Head of caudate nucleus (tissue), 42 donors: ENCODE measurements at regions not wholly inside any gene's neighbourhood (a gene's known extent, or its start where the extent isn't known, plus 50 kb on each side); places are given as distances from the start of the nearest gene placed in this dataset.

Source experiments
- DNase-seq, 42 donors: peaks; one replicate each; pipeline versions ENCODE4 v3.0.0 to v3.0.0-alpha.2; 2020 to 2021; ENCODE audit warnings: mixed read lengths in 7 of 42
- intact Hi-C: fragments of 100-400 bp; cut with DNase I; formaldehyde crosslinking; loops from one replicate; pipeline ENCODE4 v1.15.0; 2022

DNA sequence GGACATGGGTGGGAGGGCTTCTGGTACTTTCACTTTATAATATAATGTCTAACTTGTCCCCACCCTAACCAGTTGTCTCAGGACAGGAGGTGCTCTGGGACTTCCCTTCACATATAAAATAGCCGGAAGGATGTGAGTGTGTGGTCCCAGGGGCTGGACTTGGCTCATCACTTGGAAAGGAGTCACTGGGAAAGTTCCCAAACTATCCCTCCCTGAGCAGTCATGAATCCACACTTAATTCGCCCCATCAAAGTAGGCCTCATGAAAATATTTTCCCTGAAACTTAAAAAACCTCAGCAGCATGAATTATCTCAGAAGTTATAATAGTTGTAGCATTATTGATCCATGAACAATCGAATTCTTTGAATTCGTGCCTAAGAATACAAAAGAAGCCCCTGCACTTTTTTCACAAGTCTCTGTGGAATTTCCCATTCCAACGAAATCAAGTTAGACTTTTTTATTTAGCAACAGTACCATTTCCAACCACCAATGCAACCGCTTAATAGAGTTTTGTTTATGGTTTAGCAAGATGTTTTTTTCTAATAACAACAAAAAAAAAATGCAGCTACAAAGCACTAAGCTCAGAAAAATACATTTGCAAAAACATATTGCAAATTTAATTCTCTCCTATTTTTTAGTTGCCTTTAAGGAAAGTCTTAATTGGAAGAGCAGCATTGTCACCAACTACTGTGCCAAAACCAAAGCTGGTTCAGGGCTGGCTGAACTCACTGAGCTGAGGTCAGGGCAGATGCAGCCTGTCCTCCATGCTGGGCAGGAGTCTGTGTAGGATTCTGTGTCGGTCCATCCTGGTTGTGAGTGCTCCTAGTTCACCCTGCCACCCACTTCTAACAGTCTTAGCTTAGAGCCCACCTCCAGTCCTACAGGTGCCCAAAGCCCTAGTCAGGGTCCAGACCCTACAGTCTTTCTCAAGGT is 68.8 kb upstream of the SPTBN1 start:
- no peak for DNase-seq
- intact Hi-C loops = no loop called here

DNA sequence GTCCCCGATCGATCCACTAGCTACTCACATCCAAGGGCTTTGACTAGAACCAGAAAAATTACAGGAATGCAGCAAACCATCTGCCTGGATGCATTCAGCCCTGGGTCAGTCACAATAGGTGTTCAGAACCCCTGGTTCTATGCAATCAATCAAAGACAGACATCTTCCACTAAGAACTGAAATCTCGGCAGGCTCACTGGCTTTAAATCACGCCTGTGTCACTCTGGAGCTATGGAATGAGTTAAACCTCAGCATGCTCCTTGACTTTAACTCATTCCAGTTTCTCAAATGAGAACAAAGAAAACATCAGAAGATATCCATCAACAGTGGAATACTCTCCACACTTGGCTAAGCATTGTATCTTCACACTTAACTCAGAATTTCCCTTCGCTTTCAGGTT is 68.1 kb upstream of the SPTBN1 start:
- intact Hi-C loops = no loop called here
- no peak for DNase-seq

GRCh38 chr2:54392555-54393324 is 63.4 kb upstream of the SPTBN1 start:
- intact Hi-C loops = no loop called here
- no peak for DNase-seq

- no peak for DNase-seq
- intact Hi-C loops = no loop called here
Observed at GRCh38 chr2:54394392-54394791, 61.7 kb upstream of the SPTBN1 start.

DNA sequence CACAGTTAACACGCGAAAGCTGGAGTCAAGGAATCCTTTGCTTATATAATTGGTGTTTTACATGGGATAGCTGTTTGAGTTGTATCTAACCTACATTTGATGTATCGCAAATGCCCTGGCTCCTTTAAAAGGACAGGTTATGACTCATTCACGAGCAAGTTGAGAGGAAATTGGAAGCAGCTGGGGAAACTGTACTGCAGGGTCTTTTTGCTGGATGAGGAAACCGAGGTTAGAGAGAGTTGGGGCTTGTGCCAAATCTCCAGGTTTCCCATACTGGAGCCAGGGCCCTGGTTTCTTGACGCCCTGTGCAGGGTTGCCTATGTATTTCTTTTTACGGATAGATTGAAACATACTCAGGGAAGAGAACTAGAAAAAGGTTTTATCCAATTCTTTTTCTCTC is 60.0 kb upstream of the SPTBN1 start:
- no peak for DNase-seq
- intact Hi-C loops = no loop called here

DNA sequence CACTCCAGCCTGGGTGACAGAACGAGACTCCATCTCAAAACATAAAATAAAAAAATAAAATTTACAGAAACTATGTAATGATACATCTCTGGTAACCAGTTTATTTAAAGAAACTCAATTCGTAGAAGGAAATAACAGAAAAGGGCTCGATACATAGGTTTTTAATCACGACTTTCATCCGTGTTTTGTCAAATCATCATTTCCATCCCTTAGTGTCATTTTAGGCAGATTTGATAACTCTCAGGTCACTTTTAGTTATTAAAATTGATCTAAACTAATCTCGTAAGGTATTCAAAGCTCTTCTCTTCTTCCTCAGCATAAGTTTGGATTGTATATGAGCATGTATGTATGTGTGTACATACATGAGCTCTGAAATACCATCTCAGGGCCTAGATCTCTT is 59.3 kb upstream of the SPTBN1 start:
- no peak for DNase-seq
- intact Hi-C loops = no loop called here

GRCh38 chr2:54397426-54397825 is 58.7 kb upstream of the SPTBN1 start:
- DNase-seq = no peak
- intact Hi-C loops = no loop called here

DNA sequence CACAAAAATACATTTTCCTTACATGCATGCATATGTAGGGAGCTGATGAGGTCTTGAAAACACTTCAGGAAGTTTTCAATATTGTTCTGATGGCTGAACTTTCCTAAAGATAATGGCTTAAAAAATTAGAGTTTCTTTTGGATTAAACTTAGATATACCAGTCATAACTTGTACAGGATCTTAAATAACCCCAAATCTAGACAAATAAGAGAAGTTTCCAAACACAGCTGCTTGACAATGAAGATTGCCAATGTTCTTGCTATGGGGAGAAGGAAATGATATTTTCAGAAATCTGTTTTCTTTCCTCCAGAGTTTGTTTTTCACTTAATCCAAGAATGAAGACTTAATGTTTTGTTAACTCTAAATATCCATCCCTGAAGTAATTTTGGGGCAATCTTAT is 54.6 kb upstream of the SPTBN1 start:
- DNase-seq = no peak
- intact Hi-C loops = no loop called here

DNA sequence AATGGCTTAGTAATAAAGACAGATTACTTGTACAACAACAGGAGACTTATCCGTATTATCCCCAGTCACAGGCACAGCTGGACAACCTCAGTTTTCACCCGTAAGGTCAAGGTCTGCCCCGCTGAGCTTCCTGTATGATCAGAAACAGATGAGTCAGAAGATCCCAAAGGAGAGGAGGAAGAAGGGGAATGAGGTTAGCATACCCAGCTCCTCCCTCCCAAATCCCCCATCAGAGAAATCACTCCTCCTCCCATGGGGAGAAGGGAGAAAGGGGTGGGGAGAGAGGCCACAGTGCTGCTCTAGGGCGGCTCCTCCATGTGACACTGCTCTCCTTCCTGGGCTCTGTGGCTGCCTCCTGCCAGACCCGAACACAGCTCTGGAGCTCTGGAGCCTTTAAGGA is 53.8 kb upstream of the SPTBN1 start:
- intact Hi-C loops = no loop called here
- DNase-seq = no peak

GRCh38 chr2:54403512-54404238 is 52.5 kb upstream of the SPTBN1 start:
- no peak for DNase-seq
- intact Hi-C loops = no loop called here

- intact Hi-C loops = no loop called here
- no peak for DNase-seq
Observed at GRCh38 chr2:54404270-54404669, 51.9 kb upstream of the SPTBN1 start.

- no peak for DNase-seq
- intact Hi-C loops = no loop called here
Observed at GRCh38 chr2:54406031-54406430, 50.1 kb upstream of the SPTBN1 start.
